ENCODE measurements at regions not wholly inside any gene's neighbourhood (a gene's known extent, or its start where the extent isn't known, plus 50 kb on each side); places are given as distances from the start of the nearest gene placed in this dataset.

DNA sequence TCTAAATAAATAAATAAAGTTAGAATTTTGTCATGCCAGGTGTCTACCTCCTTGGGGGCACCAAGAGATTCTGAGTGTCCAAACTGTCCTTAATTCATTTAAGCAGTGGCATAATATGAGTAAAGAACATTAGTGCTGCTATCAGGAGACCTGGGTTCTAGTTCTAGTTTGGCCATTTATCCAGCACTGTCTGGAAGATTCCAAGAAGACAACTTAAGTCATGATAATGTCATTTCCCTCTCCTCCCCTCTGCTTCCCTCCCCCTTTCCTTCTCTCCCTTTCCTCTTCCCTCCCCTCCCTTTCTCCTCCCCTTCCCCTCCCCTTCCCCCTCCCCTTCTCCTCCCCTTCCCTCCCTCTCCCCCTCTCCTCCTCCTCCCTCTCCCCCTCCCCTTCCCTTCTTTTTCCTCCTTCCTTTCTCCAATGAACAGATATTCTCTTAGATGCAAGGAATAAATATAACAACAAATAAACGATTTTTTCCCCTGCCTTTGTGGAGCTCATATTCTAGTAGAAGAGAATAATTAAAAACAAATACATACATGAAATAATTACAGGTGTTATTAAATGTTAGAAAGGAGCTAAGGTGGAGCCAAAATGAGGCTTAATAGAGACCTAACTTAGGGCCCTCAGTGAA is 90.8 kb downstream of the NMUR2 start:
- no peaks in the 10 kb centered on the region for H3K36me3 ChIP-seq (ENCODE audit: insufficient read depth, low read length)
- H3K27me3 ChIP-seq (ENCODE audit: insufficient read depth, low read length, poor library complexity, severe bottlenecking): no peaks in the 10 kb centered on the region
- H3K9me3 Mint-ChIP-seq: peaks cover 0 to 2% (median 0%) of the 10 kb centered on the region in 5 donors
- H3K4me3 Mint-ChIP-seq: no peak overlapping the region
- no peaks in the 10 kb centered on the region for H3K4me1 Mint-ChIP-seq
- no peak for DNase-seq
- H3K36me3 Mint-ChIP-seq: no peaks in the 10 kb centered on the region
- H3K4me1 ChIP-seq (ENCODE audit: insufficient read depth, low read length): no peaks in the 10 kb centered on the region
- H3K4me3 ChIP-seq (ENCODE audit: low read length): no peak overlapping the region
- no peak overlapping the region for H3K27ac ChIP-seq (ENCODE audit: low read depth, low read length)
- ChIA-PET CTCF (interaction anchor here (1.0 kb wide), 1 partner anchor 36 kb away, joined by 3 read pairs; no protein-coding TSS in a partner anchor), POLR2A (no interaction called here)
- no peak overlapping the region for H3K27ac Mint-ChIP-seq
- H3K9me3 ChIP-seq (ENCODE audit: low read length): no peaks in the 10 kb centered on the region
- H3K27me3 Mint-ChIP-seq: peaks cover 0 to 6% of the 10 kb centered on the region in 2 donors

DNA sequence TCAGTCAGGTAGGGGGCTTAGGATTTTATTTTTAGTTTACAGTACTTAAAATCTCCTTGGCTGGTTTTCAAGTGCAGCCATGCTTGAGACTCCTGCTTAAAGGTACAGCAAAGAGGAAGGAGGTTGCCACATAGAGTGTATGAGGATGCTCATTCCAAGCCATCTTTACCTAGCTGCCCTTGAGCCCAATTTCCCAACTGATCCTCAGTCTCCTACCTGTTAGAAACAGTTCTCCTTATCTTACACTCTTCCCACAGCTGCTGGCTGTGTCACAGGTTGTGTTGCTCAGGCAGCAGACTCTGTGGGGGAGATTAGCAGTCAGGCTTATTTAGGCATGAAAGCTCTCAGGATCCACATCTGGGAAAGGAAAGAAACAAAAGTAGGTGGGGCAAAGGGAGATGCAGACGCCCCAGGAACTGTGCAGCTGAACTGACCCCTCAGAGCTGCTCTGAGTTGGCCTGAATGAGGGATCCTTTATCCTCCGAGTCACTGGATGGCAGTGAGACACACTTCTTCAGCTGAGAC is 95.1 kb downstream of the NMUR2 start:
- peaks cover 0 to 6% (median 2%) of the 10 kb centered on the region in 5 donors for H3K9me3 Mint-ChIP-seq
- no peak overlapping the region for H3K4me3 Mint-ChIP-seq
- no peak overlapping the region for H3K27ac ChIP-seq (ENCODE audit: low read depth, low read length)
- no peaks in the 10 kb centered on the region for H3K27me3 ChIP-seq (ENCODE audit: insufficient read depth, low read length, poor library complexity, severe bottlenecking)
- H3K27me3 Mint-ChIP-seq: peaks cover 0 to 4% of the 10 kb centered on the region in 2 donors
- H3K4me1 Mint-ChIP-seq: no peaks in the 10 kb centered on the region
- no peak overlapping the region for H3K27ac Mint-ChIP-seq
- no peak for DNase-seq
- H3K36me3 ChIP-seq (ENCODE audit: insufficient read depth, low read length): no peaks in the 10 kb centered on the region
- no peaks in the 10 kb centered on the region for H3K36me3 Mint-ChIP-seq
- POLR2A ChIA-PET: no interaction called here
- no peaks in the 10 kb centered on the region for H3K4me1 ChIP-seq (ENCODE audit: insufficient read depth, low read length)
- no peak overlapping the region for H3K4me3 ChIP-seq (ENCODE audit: low read length)
- no peaks in the 10 kb centered on the region for H3K9me3 ChIP-seq (ENCODE audit: low read length)
- CTCF ChIA-PET: no interaction called here

DNA sequence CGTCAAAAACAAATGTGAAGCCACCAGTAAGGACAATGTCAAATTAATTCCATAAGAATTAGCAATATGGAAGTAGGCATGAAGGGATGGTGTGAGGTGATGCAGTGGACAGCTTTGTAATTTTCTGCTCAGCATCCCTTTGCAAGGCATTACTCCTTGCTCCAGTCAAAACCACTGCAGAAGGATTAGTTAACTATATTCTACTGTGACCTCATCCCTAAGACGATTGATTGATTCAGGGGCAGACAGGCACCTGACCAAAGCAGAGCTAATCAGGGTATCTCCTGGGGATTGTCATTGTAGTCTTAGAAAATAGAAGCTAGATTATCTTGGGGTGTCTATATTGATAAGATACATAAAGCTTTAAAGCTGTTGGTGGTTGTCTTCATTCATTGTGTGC is 98.7 kb downstream of the NMUR2 start:
- Histone ChIP-seq H3K36me3 (ENCODE audit: insufficient read depth, low read length) (no peaks in the 10 kb centered on the region), H3K4me1 (ENCODE audit: insufficient read depth, low read length) (no peaks in the 10 kb centered on the region), H3K27me3 (ENCODE audit: insufficient read depth, low read length, poor library complexity, severe bottlenecking) (no peaks in the 10 kb centered on the region), H3K9me3 (ENCODE audit: low read length) (no peaks in the 10 kb centered on the region), H3K4me3 (ENCODE audit: low read length) (no peak overlapping the region), H3K27ac (ENCODE audit: low read depth, low read length) (no peak overlapping the region)
- ChIA-PET CTCF (no interaction called here), POLR2A (no interaction called here)
- Mint-ChIP-seq H3K4me3 (no peak overlapping the region), H3K4me1 (no peaks in the 10 kb centered on the region), H3K9me3 (peaks cover 0 to 6% (median 2%) of the 10 kb centered on the region in 5 donors), H3K27me3 (peaks cover 0 to 6% of the 10 kb centered on the region in 2 donors), H3K36me3 (no peaks in the 10 kb centered on the region), H3K27ac (no peak overlapping the region)
- DNase-seq: no peak

DNA sequence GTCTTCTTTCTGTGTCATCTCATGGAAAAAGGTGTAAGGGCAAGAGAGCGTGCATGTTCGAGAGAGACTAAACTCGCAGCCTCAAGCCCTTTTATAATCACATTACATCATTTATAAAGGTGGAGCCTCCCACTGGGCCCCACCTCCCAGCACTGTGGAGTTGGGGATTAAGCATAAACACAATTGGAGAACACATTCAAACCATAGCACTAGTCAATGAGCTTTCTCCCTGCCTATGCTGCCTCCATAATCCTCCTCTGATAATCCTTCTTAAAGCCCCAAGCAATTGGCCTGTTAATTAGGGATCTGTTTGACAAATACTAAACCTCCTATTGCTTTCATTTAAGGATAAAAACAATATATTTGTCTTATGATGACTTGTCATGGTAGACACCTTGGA is 99.6 kb downstream of the NMUR2 start:
- Mint-ChIP-seq H3K4me3 (no peak overlapping the region), H3K27ac (no peak overlapping the region), H3K4me1 (no peaks in the 10 kb centered on the region), H3K9me3 (peaks cover 0 to 6% (median 2%) of the 10 kb centered on the region in 5 donors), H3K36me3 (no peaks in the 10 kb centered on the region), H3K27me3 (peaks cover 0 to 6% of the 10 kb centered on the region in 2 donors)
- no peak overlapping the region for H3K4me3 ChIP-seq (ENCODE audit: low read length)
- no peak overlapping the region for H3K27ac ChIP-seq (ENCODE audit: low read depth, low read length)
- POLR2A ChIA-PET: no interaction called here
- CTCF ChIA-PET: no interaction called here
- DNase-seq: no peak
- H3K27me3 ChIP-seq (ENCODE audit: insufficient read depth, low read length, poor library complexity, severe bottlenecking): no peaks in the 10 kb centered on the region
- no peaks in the 10 kb centered on the region for H3K36me3 ChIP-seq (ENCODE audit: insufficient read depth, low read length)
- H3K9me3 ChIP-seq (ENCODE audit: low read length): no peaks in the 10 kb centered on the region
- H3K4me1 ChIP-seq (ENCODE audit: insufficient read depth, low read length): no peaks in the 10 kb centered on the region

DNA sequence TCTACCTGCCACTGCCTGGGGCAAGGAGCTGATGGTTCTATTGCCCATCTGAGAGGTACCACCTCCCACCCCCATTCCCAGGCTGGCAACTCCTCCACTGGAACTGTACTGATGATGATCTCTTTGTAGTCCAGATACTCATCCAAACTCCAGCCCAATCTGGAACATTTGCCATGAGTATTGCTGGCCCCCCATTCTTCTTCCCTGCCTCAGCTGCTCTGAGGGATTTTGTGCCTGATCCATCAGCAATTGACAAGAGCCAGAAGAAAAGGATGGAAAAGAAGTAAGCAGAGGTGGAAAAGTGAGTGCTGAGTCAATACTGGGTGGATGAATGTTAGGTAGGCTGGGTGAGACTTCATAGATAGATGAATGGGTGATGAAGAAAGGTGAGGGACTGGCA is 101.2 kb downstream of the NMUR2 start:
- DNase-seq: no peak
- ChIA-PET POLR2A (no interaction called here), CTCF (no interaction called here)
- H3K27ac Mint-ChIP-seq: no peak overlapping the region
- Histone ChIP-seq H3K9me3 (ENCODE audit: low read length) (no peaks in the 10 kb centered on the region), H3K36me3 (ENCODE audit: insufficient read depth, low read length) (no peaks in the 10 kb centered on the region), H3K27ac (ENCODE audit: low read depth, low read length) (no peak overlapping the region), H3K4me3 (ENCODE audit: low read length) (no peak overlapping the region), H3K4me1 (ENCODE audit: insufficient read depth, low read length) (no peaks in the 10 kb centered on the region), H3K27me3 (ENCODE audit: insufficient read depth, low read length, poor library complexity, severe bottlenecking) (no peaks in the 10 kb centered on the region)
- no peaks in the 10 kb centered on the region for H3K36me3 Mint-ChIP-seq
- H3K4me1 Mint-ChIP-seq: no peaks in the 10 kb centered on the region
- peaks cover 0 to 5% (median 2%) of the 10 kb centered on the region in 5 donors for H3K9me3 Mint-ChIP-seq
- peaks cover 2 to 6% of the 10 kb centered on the region in 2 donors for H3K27me3 Mint-ChIP-seq
- H3K4me3 Mint-ChIP-seq: no peak overlapping the region

DNA sequence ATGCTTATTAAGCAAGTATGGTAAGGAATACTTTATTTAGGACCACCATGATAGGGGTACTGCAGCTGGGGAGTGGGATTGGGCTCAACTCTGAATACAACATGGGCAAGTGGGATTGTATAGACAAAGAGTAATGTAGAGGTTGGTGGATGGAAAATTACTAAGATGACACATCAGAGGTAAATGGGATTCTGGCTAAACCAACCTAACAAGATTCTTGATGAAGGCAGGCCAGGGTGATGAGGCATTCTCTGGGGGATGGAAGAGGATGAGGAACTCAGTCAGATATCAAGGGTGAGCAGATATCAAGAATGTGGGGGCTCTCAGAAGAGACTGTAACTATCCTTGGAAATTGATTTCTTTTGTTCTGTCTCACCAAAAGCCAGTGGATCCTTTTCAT is 107.2 kb downstream of the NMUR2 start:
- Histone ChIP-seq H3K4me3 (ENCODE audit: low read length) (no peak overlapping the region), H3K27me3 (ENCODE audit: insufficient read depth, low read length, poor library complexity, severe bottlenecking) (no peaks in the 10 kb centered on the region), H3K36me3 (ENCODE audit: insufficient read depth, low read length) (no peaks in the 10 kb centered on the region), H3K9me3 (ENCODE audit: low read length) (no peaks in the 10 kb centered on the region), H3K27ac (ENCODE audit: low read depth, low read length) (no peak overlapping the region), H3K4me1 (ENCODE audit: insufficient read depth, low read length) (no peaks in the 10 kb centered on the region)
- H3K27ac Mint-ChIP-seq: no peak overlapping the region
- ChIA-PET POLR2A (no interaction called here), CTCF (no interaction called here)
- H3K4me3 Mint-ChIP-seq: no peak overlapping the region
- H3K36me3 Mint-ChIP-seq: no peaks in the 10 kb centered on the region
- H3K27me3 Mint-ChIP-seq: peaks cover 3 to 6% of the 10 kb centered on the region in 2 donors
- no peak for DNase-seq
- H3K4me1 Mint-ChIP-seq: no peaks in the 10 kb centered on the region
- no peaks in the 10 kb centered on the region for H3K9me3 Mint-ChIP-seq

GRCh38 chr5:152293189-152293588 is 111.9 kb downstream of the NMUR2 start:
- H3K4me3 ChIP-seq (ENCODE audit: low read length): no peak overlapping the region
- no peaks in the 10 kb centered on the region for H3K36me3 Mint-ChIP-seq
- POLR2A ChIA-PET: no interaction called here
- no peak for DNase-seq
- no peak overlapping the region for H3K27ac Mint-ChIP-seq
- H3K27ac ChIP-seq (ENCODE audit: low read depth, low read length): no peak overlapping the region
- no peak overlapping the region for H3K4me3 Mint-ChIP-seq
- peaks cover 0 to 2% (median 0%) of the 10 kb centered on the region in 5 donors for H3K9me3 Mint-ChIP-seq
- peaks cover 0 to 1% of the 10 kb centered on the region in 2 donors for H3K27me3 Mint-ChIP-seq
- H3K27me3 ChIP-seq (ENCODE audit: insufficient read depth, low read length, poor library complexity, severe bottlenecking): no peaks in the 10 kb centered on the region
- no peaks in the 10 kb centered on the region for H3K36me3 ChIP-seq (ENCODE audit: insufficient read depth, low read length)
- no peaks in the 10 kb centered on the region for H3K4me1 Mint-ChIP-seq
- CTCF ChIA-PET: no interaction called here
- H3K4me1 ChIP-seq (ENCODE audit: insufficient read depth, low read length): no peaks in the 10 kb centered on the region
- no peaks in the 10 kb centered on the region for H3K9me3 ChIP-seq (ENCODE audit: low read length)

DNA sequence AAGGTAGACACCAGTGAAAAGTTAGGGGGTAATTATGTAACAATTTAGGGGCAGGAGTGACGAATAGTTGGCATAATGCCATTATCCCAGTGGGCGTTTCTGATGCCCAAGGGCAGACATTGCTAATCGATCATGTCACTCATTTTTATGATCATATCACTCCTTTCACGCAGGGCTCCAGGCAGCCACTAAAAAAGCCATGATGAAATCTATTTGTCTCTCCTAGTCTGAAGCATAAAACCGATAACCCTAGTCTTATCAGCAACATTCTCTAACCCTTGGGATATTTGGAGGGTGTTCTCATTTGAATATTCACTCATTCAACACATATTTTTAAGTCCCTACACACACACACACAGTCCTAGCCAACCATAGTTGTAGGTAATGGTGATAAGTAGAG is 114.9 kb downstream of the NMUR2 start:
- no peaks in the 10 kb centered on the region for H3K4me1 Mint-ChIP-seq
- H3K4me3 ChIP-seq (ENCODE audit: low read length): no peak overlapping the region
- ChIA-PET POLR2A (no interaction called here), CTCF (no interaction called here)
- no peaks in the 10 kb centered on the region for H3K4me1 ChIP-seq (ENCODE audit: insufficient read depth, low read length)
- no peak overlapping the region for H3K27ac Mint-ChIP-seq
- H3K36me3 Mint-ChIP-seq: no peaks in the 10 kb centered on the region
- H3K27me3 Mint-ChIP-seq: peaks cover 4 to 6% of the 10 kb centered on the region in 2 donors
- H3K9me3 Mint-ChIP-seq: peaks cover 0 to 2% (median 0%) of the 10 kb centered on the region in 5 donors
- no peak overlapping the region for H3K27ac ChIP-seq (ENCODE audit: low read depth, low read length)
- DNase-seq: no peak
- no peak overlapping the region for H3K4me3 Mint-ChIP-seq
- H3K27me3 ChIP-seq (ENCODE audit: insufficient read depth, low read length, poor library complexity, severe bottlenecking): no peaks in the 10 kb centered on the region
- H3K36me3 ChIP-seq (ENCODE audit: insufficient read depth, low read length): no peaks in the 10 kb centered on the region
- no peaks in the 10 kb centered on the region for H3K9me3 ChIP-seq (ENCODE audit: low read length)
